GM12878 (cell line): ENCODE measurements at regions not wholly inside any gene's neighbourhood (a gene's known extent, or its start where the extent isn't known, plus 50 kb on each side); places are given as distances from the start of the nearest gene placed in this dataset.

Source experiments
- ATAC-seq: fragments of 200-7000 bp; cut with Tn5 transposase; 3 replicates; pipeline ENCODE4 v1.9.1; 2020; ENCODE audit warnings: mild to moderate bottlenecking, moderate library complexity
- BruUV-seq: library from RNA; stranded (reverse); fragments of 400-500 nt; replicated peaks from 2 replicates; lab custom pipeline; 2021; lab: Mats Ljungman, UMichigan
- CTCF ChIA-PET: fragments of 300-600 bp; sonication (Branson Sonifier 250); formaldehyde crosslinking; extraction: SDS; loops from one replicate; lab custom pipeline; 2021; ENCODE audit warnings: inconsistent platforms; lab: Yijun Ruan, JAX
- POLR2A ChIA-PET: fragments of 350-600 bp; formaldehyde crosslinking; extraction: SDS; loops from one replicate; lab custom pipeline; 2021; ENCODE audit warnings: inconsistent platforms; lab: Charles Lee
- RAD21 ChIA-PET: fragments of 300-600 bp; sonication (Branson Sonifier 250); formaldehyde crosslinking; loops from one replicate; lab custom pipeline; 2023; ENCODE audit warnings: antibody characterized with exemption; ENCODE audit not compliant: unreplicated experiment; lab: Charles Lee
- SMC1A ChIA-PET: fragments of 300-600 bp; sonication (Branson Sonifier 250); formaldehyde crosslinking; loops from one replicate; lab custom pipeline; 2023; ENCODE audit not compliant: unreplicated experiment, uncharacterized antibody; lab: Charles Lee
- DNase-seq: peaks from one replicate; pipeline ENCODE4 v3.0.0-alpha.2; 2011; ENCODE audit warnings: low read depth, low spot score
- FAIRE-seq: peaks from 3 replicates; lab custom pipeline; 2011; peaks lifted over from hg19 to GRCh38; lab: Jason Lieb, UNC
- H2AFZ ChIP-seq: 2 replicates; pipeline ENCODE4 v1.6.0; 2011; ENCODE audit warnings: low read depth, low read length, control low read depth; ENCODE audit not compliant: control insufficient read depth
- H3K27ac ChIP-seq: 2 replicates; pipeline ENCODE4 v1.5.1; 2011; ENCODE audit warnings: control low read depth; ENCODE audit not compliant: control insufficient read depth, insufficient read depth
- H3K27me3 ChIP-seq, 2 experiments: replicated peaks in 1 of 2; 2 replicates each; pipeline versions ENCODE4 v1.6.0 to v1.6.1; 2011; ENCODE audit warnings: low read length in 1 of 2; ENCODE audit not compliant: control insufficient read depth in 2 of 2, insufficient read depth in 2 of 2
- H3K36me3 ChIP-seq, 2 experiments: 2 replicates each; pipeline ENCODE4 v1.5.1; 2011; ENCODE audit warnings: low read length in 1 of 2; ENCODE audit not compliant: control insufficient read depth in 2 of 2, insufficient read depth in 2 of 2
- H3K4me1 ChIP-seq: 2 replicates; pipeline ENCODE4 v1.6.1; 2011; ENCODE audit warnings: mild to moderate bottlenecking, low read length, moderate library complexity, mixed read lengths; ENCODE audit not compliant: control insufficient read depth, insufficient read depth
- H3K4me2 ChIP-seq: 2 replicates; pipeline ENCODE4 v1.6.0; 2011; ENCODE audit warnings: control low read depth; ENCODE audit not compliant: control insufficient read depth, insufficient read depth
- H3K4me3 ChIP-seq: fragments of 200-600 bp; sonication (generic); 2 replicates; pipeline ENCODE4 v1.5.1; 2016
- H3K79me2 ChIP-seq: 2 replicates; pipeline ENCODE4 v1.6.0; 2011; ENCODE audit warnings: low read length; ENCODE audit not compliant: control insufficient read depth, insufficient read depth
- H3K9ac ChIP-seq: 2 replicates; pipeline ENCODE4 v1.8.0; 2011; ENCODE audit warnings: low read length, control low read depth, mixed read lengths; ENCODE audit not compliant: control insufficient read depth, insufficient read depth
- H3K9me3 ChIP-seq: replicated peaks from 3 replicates; pipeline ENCODE4 v1.5.1; 2011; ENCODE audit warnings: mild to moderate bottlenecking, low read length; ENCODE audit not compliant: control insufficient read depth, insufficient read depth
- H4K20me1 ChIP-seq: 2 replicates; pipeline ENCODE4 v1.6.0; 2011; ENCODE audit not compliant: control insufficient read depth, insufficient read depth
- ATF7 ChIP-seq: fragments of 450-650 bp; IDR thresholded peaks from 2 replicates; pipeline ENCODE4 v1.6.1; 2016; ENCODE audit warnings: low read depth, mild to moderate bottlenecking
- BCL3 ChIP-seq: IDR thresholded peaks from 2 replicates; pipeline ENCODE4 v1.6.1; 2011; ENCODE audit warnings: borderline replicate concordance, low read depth, mild to moderate bottlenecking, moderate library complexity, low read length; ENCODE audit not compliant: insufficient read depth, poor library complexity, severe bottlenecking
- BHLHE40 ChIP-seq, 2 experiments: fragments of 450-650 bp in 1 of 2; IDR thresholded peaks; 2 replicates each; pipeline ENCODE4 v1.6.1; 2011 to 2017; ENCODE audit warnings: low read depth in 2 of 2, borderline replicate concordance in 1 of 2, improper control_type of control experiment in 1 of 2, low read length in 1 of 2, mild to moderate bottlenecking in 1 of 2
- BMI1 ChIP-seq: fragments of 450-650 bp; IDR thresholded peaks from 2 replicates; pipeline ENCODE4 v1.6.1; 2016; ENCODE audit warnings: mild to moderate bottlenecking, moderate library complexity, borderline replicate concordance
- BRCA1 ChIP-seq: IDR thresholded peaks from 2 replicates; pipeline ENCODE4 v1.6.1; 2011; ENCODE audit warnings: low read depth, low read length, improper control_type of control experiment
- CBX3 ChIP-seq: fragments of 200-600 bp; sonication (generic); IDR thresholded peaks from 2 replicates; pipeline ENCODE4 v1.6.1; 2016; ENCODE audit warnings: low read depth, borderline replicate concordance
- CBX5 ChIP-seq: sonication (generic); IDR thresholded peaks from 2 replicates; pipeline ENCODE4 v1.6.1; 2016; ENCODE audit warnings: low read depth, moderate library complexity, mild to moderate bottlenecking, inconsistent platforms
- CHD4 ChIP-seq: fragments of 200-600 bp; sonication (generic); IDR thresholded peaks from 2 replicates; pipeline ENCODE4 v1.6.1; 2016; ENCODE audit warnings: mild to moderate bottlenecking
- HCFC1 ChIP-seq: fragments of 150-350 bp; IDR thresholded peaks from 2 replicates; pipeline ENCODE4 v1.6.1; 2014; ENCODE audit warnings: low read length
- IRF4 ChIP-seq: IDR thresholded peaks from 2 replicates; pipeline ENCODE4 v1.6.1; 2011; ENCODE audit warnings: low read depth, low read length
- MYB ChIP-seq: fragments of 150-350 bp; IDR thresholded peaks from 2 replicates; pipeline ENCODE4 v1.6.1; 2014; ENCODE audit warnings: mild to moderate bottlenecking, low read depth, low read length, borderline replicate concordance
- NBN ChIP-seq: fragments of 450-650 bp; IDR thresholded peaks from 2 replicates; pipeline ENCODE4 v1.6.1; 2016
- NFYA ChIP-seq: IDR thresholded peaks from 2 replicates; pipeline ENCODE4 v1.6.1; 2011; ENCODE audit warnings: low read depth, mild to moderate bottlenecking, low read length, improper control_type of control experiment, borderline replicate concordance
- NR2C1 ChIP-seq: fragments of 450-650 bp; IDR thresholded peaks from 2 replicates; pipeline ENCODE4 v1.6.1; 2017; ENCODE audit warnings: antibody characterized with exemption, mild to moderate bottlenecking, moderate library complexity
- PBX3 ChIP-seq: IDR thresholded peaks from 2 replicates; pipeline ENCODE4 v1.6.1; 2011; ENCODE audit warnings: mild to moderate bottlenecking, low read depth, low read length, moderate library complexity; ENCODE audit not compliant: insufficient replicate concordance
- RBBP5 ChIP-seq: fragments of 200-600 bp; sonication (generic); conservative IDR thresholded peaks from 2 replicates; pipeline ENCODE4 v1.6.1; 2016
- RUNX3 ChIP-seq: IDR thresholded peaks from 2 replicates; pipeline ENCODE4 v1.6.1; 2012; ENCODE audit warnings: low read length, inconsistent platforms
- SMARCA5 ChIP-seq: fragments of 450-650 bp; IDR thresholded peaks from 2 replicates; pipeline ENCODE4 v1.6.1; 2017; ENCODE audit warnings: mild to moderate bottlenecking
- SPI1 ChIP-seq: IDR thresholded peaks from 2 replicates; pipeline ENCODE4 v1.6.1; 2011; ENCODE audit warnings: low read depth, mild to moderate bottlenecking, low read length, moderate library complexity, borderline replicate concordance; ENCODE audit not compliant: insufficient read depth
- TCF3 ChIP-seq: IDR thresholded peaks from 2 replicates; pipeline ENCODE4 v1.6.1; 2012; ENCODE audit warnings: low read depth, mild to moderate bottlenecking, low read length, borderline replicate concordance; ENCODE audit not compliant: insufficient read depth
- WGBS: methylation state at CpG from one replicate; pipeline ENCODE4 v1.1.6; 2016; ENCODE audit warnings: low lambda C conversion rate; ENCODE audit not compliant: insufficient replicate concordance, insufficient coverage; ENCODE audit errors: missing lambda C conversion rate; 5-methylcytosine and 5-hydroxymethylcytosine counted together
- in situ Hi-C: fragments of 300-500 bp; cut with MboI; formaldehyde crosslinking; loops from 9 replicates; pipeline ENCODE4 v1.14.3; 2018; ENCODE audit warnings: mixed read lengths
- intact Hi-C: fragments of 100-400 bp; cut with micrococcal nuclease; formaldehyde crosslinking; loops from one replicate; pipeline ENCODE4 v1.14.2; 2022; ENCODE audit not compliant: unreplicated experiment

- ChIA-PET POLR2A (no interaction called here), CTCF (no interaction called here), RAD21 (no interaction called here), SMC1A (no interaction called here)
- WGBS: 52% methylated on average over 16 of the region's 16 CpGs
- Histone ChIP-seq H3K27me3 (no peaks in the 10 kb centered on the region; a peak in 2 of 4 replicates), H3K79me2 (no peaks in the 10 kb centered on the region), H3K4me3 (no peak overlapping the region), H4K20me1 (no peaks in the 10 kb centered on the region), H3K27ac (no peak overlapping the region), H3K4me1 (no peaks in the 10 kb centered on the region), H3K4me2 (no peak overlapping the region), H2AFZ (no peak overlapping the region), H3K9me3 (no peaks in the 10 kb centered on the region), H3K36me3 (no peaks in the 10 kb centered on the region), H3K9ac (no peak overlapping the region)
- in situ Hi-C loops: no loop called here
- no TSS peak for BruUV-seq
- FAIRE-seq: no peak
- no peak for DNase-seq
- TF ChIP-seq CBX3 (no peak), BMI1 (no peak), NFYA (no peak), SPI1 (no peak), HCFC1 (no peak), RUNX3 (no peak), ATF7 (no peak), MYB (no peak), RBBP5 (no peak), CBX5 (no peak)
- intact Hi-C loops: no loop called here
- no peak for ATAC-seq
Observed at GRCh38 chr11:134503596-134503995, 91.6 kb upstream of the B3GAT1 start.

GRCh38 chr11:134503100-134503499, 91.1 kb upstream of the B3GAT1 start:
- WGBS: 42% methylated on average over 21 of the region's 21 CpGs
- ChIA-PET POLR2A (no interaction called here), SMC1A (no interaction called here), CTCF (no interaction called here), RAD21 (no interaction called here)
- no peak overlapping the region for H2AFZ ChIP-seq
- in situ Hi-C loops (no loop called here), intact Hi-C loops (no loop called here)
- H3K4me2 ChIP-seq: no peak overlapping the region
- no peaks in the 10 kb centered on the region for H3K4me1 ChIP-seq
- H3K9me3 ChIP-seq: no peaks in the 10 kb centered on the region
- H3K4me3 ChIP-seq: no peak overlapping the region
- H3K9ac ChIP-seq: no peak overlapping the region
- H3K27me3 ChIP-seq: no peaks in the 10 kb centered on the region; a peak in 2 of 4 replicates
- FAIRE-seq (no peak), ATAC-seq (no peak), DNase-seq (no peak)
- no TSS peak for BruUV-seq
- no peaks in the 10 kb centered on the region for H3K79me2 ChIP-seq
- no peaks in the 10 kb centered on the region for H4K20me1 ChIP-seq
- no peaks in the 10 kb centered on the region for H3K36me3 ChIP-seq
- H3K27ac ChIP-seq: no peak overlapping the region
- TF ChIP-seq TCF3 (no peak), PBX3 (no peak), BCL3 (no peak), BRCA1 (no peak), CHD4 (no peak), IRF4 (no peak), SMARCA5 (no peak), BHLHE40 (IDR thresholded peaks at IDR 0.05; ENCODE audit: borderline replicate concordance in 1 of 2, low read depth in 2 of 2, low read length in 1 of 2) (no peak), NR2C1 (no peak), HCFC1 (no peak), NBN (no peak)
